Fibroblast of lung (primary cell): ENCODE measurements at regions not wholly inside any gene's neighbourhood (a gene's known extent, or its start where the extent isn't known, plus 50 kb on each side); places are given as distances from the start of the nearest gene placed in this dataset.

ENCODE experiments used
- DNase-seq, 2 donors: peaks; one replicate each; pipeline versions ENCODE4 v3.0.0 to v3.0.0-alpha.2; 2010; ENCODE audit warnings: low read depth in 2 of 2
- H2AFZ ChIP-seq: 2 replicates; pipeline ENCODE4 v1.5.1; 2012; ENCODE audit warnings: low read length, control low read depth, inconsistent platforms
- H3K27ac ChIP-seq: 2 replicates; pipeline ENCODE4 v1.5.1; 2011; ENCODE audit warnings: low read length, control low read depth; ENCODE audit not compliant: insufficient read depth
- H3K27me3 ChIP-seq: 2 replicates; pipeline ENCODE4 v1.5.1; 2011; ENCODE audit warnings: mild to moderate bottlenecking, low read length; ENCODE audit not compliant: control insufficient read depth, insufficient read depth
- H3K36me3 ChIP-seq: 2 replicates; pipeline ENCODE4 v1.5.1; 2011; ENCODE audit warnings: low read length; ENCODE audit not compliant: control insufficient read depth, insufficient read depth
- H3K4me1 ChIP-seq: 2 replicates; pipeline ENCODE4 v1.5.1; 2011; ENCODE audit warnings: low read length; ENCODE audit not compliant: control insufficient read depth, insufficient read depth; ENCODE audit errors: extremely low read depth
- H3K4me2 ChIP-seq: 2 replicates; pipeline ENCODE4 v1.5.1; 2011; ENCODE audit warnings: low read length, control low read depth; ENCODE audit not compliant: insufficient read depth; ENCODE audit errors: extremely low read depth
- H3K4me3 ChIP-seq, 4 experiments: fragments of 200-600 bp in 1 of 4; sonication (generic) in 1 of 4; replicated peaks in 1 of 4; 2 replicates each; pipeline ENCODE4 v1.5.1; 2011 to 2016; ENCODE audit warnings: low read length in 4 of 4, low read depth in 3 of 4, mild to moderate bottlenecking in 3 of 4, control low read depth in 2 of 4, inconsistent platforms in 1 of 4, mixed read lengths in 1 of 4; ENCODE audit not compliant: insufficient read depth in 1 of 4; ENCODE audit errors: control extremely low read depth in 1 of 4
- H3K79me2 ChIP-seq: 2 replicates; pipeline ENCODE4 v1.5.1; 2012; ENCODE audit warnings: mild to moderate bottlenecking, low read length, inconsistent platforms; ENCODE audit not compliant: control insufficient read depth, insufficient read depth
- H3K9ac ChIP-seq: 2 replicates; pipeline ENCODE4 v1.5.1; 2011; ENCODE audit warnings: mild to moderate bottlenecking, low read length, control low read depth; ENCODE audit not compliant: insufficient read depth
- H3K9me3 ChIP-seq: 2 replicates; pipeline ENCODE4 v1.5.1; 2012; ENCODE audit warnings: low read depth, low read length; ENCODE audit not compliant: control insufficient read depth, insufficient read depth
- H4K20me1 ChIP-seq: 2 replicates; pipeline ENCODE4 v1.5.1; 2011; ENCODE audit warnings: low read length; ENCODE audit not compliant: control insufficient read depth, insufficient read depth; ENCODE audit errors: extremely low read depth
- CTCF ChIP-seq, 2 donors: IDR thresholded peaks in 1 of 2; conservative IDR thresholded peaks in 1 of 2; 1 replicate in 1 of 2; 2 replicates in 1 of 2; pipeline ENCODE4 v1.5.1; 2011 to 2012; ENCODE audit warnings: low read length in 2 of 2, control low read depth in 1 of 2, inconsistent platforms in 1 of 2, low read depth in 1 of 2, mild to moderate bottlenecking in 1 of 2
- EZH2 ChIP-seq: IDR thresholded peaks from 2 replicates; pipeline ENCODE4 v1.5.1; 2012; ENCODE audit warnings: low read length, control low read depth, mild to moderate bottlenecking; ENCODE audit errors: missing control alignments

- Histone ChIP-seq H3K9ac (no peak overlapping the region), H3K9me3 (no peaks in the 10 kb centered on the region), H3K36me3 (no peaks in the 10 kb centered on the region), H3K79me2 (no peaks in the 10 kb centered on the region), H3K4me3 (no peak overlapping the region), H3K4me2 (no peak overlapping the region), H3K27ac (no peak overlapping the region), H3K27me3 (no peaks in the 10 kb centered on the region), H2AFZ (no peak overlapping the region), H4K20me1 (no peaks in the 10 kb centered on the region), H3K4me1 (no peaks in the 10 kb centered on the region)
- no peak for DNase-seq
- TF ChIP-seq CTCF (conservative IDR thresholded peaks at IDR 0.05 in 1 of 2, IDR thresholded peaks at IDR 0.05 in 1 of 2; ENCODE audit: low read depth in 1 of 2, low read length in 2 of 2) (no peak), EZH2 (no peak)
These were observed 284.1 kb upstream of the GRIA1 start for GRCh38 chr5:153206361-153206760.

GRCh38 chr5:153209016-153209415, 281.5 kb upstream of the GRIA1 start:
- H3K4me2 ChIP-seq, result no peak overlapping the region
- no peak overlapping the region for H3K4me3 ChIP-seq
- no peak overlapping the region for H2AFZ ChIP-seq
- H3K27ac ChIP-seq, result no peak overlapping the region
- H3K27me3 ChIP-seq, result no peaks in the 10 kb centered on the region
- H4K20me1 ChIP-seq, result no peaks in the 10 kb centered on the region
- DNase-seq, result no peak
- H3K4me1 ChIP-seq, result no peaks in the 10 kb centered on the region
- H3K9ac ChIP-seq, result no peak overlapping the region
- no peaks in the 10 kb centered on the region for H3K9me3 ChIP-seq
- no peaks in the 10 kb centered on the region for H3K36me3 ChIP-seq
- no peaks in the 10 kb centered on the region for H3K79me2 ChIP-seq
- TF ChIP-seq EZH2, result no peak
- TF ChIP-seq CTCF (conservative IDR thresholded peaks at IDR 0.05 in 1 of 2, IDR thresholded peaks at IDR 0.05 in 1 of 2; ENCODE audit: low read depth in 1 of 2, low read length in 2 of 2), result no peak

DNA sequence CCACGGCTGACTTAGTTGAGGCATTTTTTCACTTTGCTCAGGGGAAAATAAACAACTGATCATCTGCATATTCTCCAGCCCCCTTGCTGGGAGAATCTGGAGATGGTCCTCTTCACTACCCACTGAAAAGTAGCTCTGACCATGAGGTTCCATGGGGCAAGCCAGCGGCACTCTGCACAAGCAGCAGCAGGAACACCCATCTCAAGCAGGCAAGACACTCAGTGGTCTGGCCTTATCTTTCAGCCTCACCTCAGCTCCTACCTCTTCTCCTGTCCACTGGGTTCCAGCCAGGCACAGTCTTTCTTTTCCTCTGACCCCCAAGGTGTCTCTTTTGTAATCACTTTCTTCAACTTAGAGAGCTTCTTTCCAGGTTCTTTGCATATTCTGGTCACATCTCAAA, 280.8 kb upstream of the GRIA1 start:
- Histone ChIP-seq H3K4me3 (no peak overlapping the region), H4K20me1 (no peaks in the 10 kb centered on the region), H3K27ac (no peak overlapping the region), H3K79me2 (no peaks in the 10 kb centered on the region), H3K9ac (no peak overlapping the region), H3K27me3 (no peaks in the 10 kb centered on the region), H3K9me3 (no peaks in the 10 kb centered on the region), H2AFZ (no peak overlapping the region), H3K4me2 (no peak overlapping the region), H3K4me1 (no peaks in the 10 kb centered on the region), H3K36me3 (no peaks in the 10 kb centered on the region)
- no peak for DNase-seq
- no peak for TF ChIP-seq CTCF (conservative IDR thresholded peaks at IDR 0.05 in 1 of 2, IDR thresholded peaks at IDR 0.05 in 1 of 2; ENCODE audit: low read depth in 1 of 2, low read length in 2 of 2)
